Activated CD8-positive, alpha-beta memory T cell treated with anti-CD3 and anti-CD28 coated beads for 1 hour (primary cell): ENCODE measurements at regions not wholly inside any gene's neighbourhood (a gene's known extent, or its start where the extent isn't known, plus 50 kb on each side); places are given as distances from the start of the nearest gene placed in this dataset.

Experiments
- DNase-seq, 2 donors: peaks; one replicate each; pipeline ENCODE4 v3.0.0-alpha.2; 2020; ENCODE audit warnings: low read depth in 1 of 2; ENCODE audit errors: extremely low read depth in 1 of 2

DNA sequence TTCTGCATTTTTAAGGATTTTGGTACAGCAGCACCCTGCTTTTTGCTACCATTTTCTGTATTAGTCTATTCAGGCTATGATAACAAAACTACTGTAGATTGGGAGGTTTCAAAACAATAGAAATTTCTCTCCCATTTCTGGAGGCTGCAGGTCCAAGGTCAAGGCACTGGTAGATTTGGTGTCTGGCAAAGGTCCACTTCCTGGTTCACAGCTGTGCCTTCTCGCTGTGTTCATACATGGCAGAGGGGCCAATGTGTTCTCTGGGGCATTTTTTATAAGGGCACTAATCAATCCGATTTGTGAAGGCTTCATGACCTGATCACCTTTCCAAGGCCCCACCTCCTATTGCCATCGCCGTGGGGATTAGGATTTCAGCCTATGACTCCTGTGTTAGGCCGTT is 268.1 kb upstream of the RTL1 start:
- DNase-seq: no peak

DNA sequence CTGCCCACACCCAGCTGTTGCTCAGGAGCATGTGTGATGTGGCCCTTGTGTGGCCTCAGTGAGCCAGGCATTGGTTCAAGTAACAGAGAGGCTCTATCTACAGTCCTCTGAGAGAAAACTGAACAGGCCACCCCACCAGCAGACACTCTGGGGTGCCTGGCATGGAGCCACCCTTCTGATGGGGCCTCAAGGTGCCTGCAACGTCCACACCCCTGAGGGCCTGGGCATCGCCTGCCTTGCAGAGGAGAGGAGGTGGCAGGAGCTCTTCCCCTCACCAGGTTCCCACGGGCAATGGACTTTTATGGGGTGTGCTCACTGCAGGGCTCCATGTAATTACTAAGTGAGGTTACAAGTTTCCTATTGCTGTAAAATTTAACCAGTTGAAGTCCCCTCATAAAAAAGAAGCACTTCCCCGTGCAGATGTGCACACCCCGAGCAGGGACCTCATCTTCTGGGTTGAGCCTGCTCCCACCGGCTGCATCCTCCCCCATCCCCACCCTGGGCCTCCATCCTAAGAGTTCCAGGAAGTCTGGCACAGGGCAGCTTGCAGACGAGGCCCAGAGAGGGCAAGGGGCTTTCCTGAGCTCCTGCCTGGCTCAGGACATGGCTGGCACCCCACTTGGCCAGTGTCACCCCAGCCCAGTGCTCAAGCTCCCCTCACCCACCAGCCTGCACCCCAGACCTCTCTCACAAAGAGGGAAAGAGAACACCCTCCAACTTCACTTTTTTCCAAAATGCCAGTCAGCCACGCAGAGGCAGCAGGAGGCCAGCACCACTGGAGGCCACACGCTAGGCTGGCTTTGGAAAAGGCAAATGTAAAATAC is 270.4 kb upstream of the RTL1 start:
- DNase-seq: no peak

DNA sequence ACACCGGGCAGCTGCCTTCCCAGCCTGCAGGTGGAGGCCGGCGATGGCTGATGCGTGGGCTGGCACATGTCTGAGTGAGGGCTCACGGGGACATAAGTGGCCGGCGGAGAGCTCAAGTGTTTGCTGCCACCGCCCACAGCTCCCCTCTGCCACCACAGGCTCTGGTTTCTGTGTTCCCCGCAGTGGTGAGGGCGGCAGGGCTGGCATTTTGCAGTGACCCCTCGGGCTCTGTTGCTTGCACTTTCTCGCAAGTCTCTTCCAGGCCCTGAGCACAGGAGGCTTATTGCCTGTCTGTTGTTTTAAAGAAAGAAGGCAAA is 271.0 kb upstream of the RTL1 start:
- DNase-seq: no peak

DNA sequence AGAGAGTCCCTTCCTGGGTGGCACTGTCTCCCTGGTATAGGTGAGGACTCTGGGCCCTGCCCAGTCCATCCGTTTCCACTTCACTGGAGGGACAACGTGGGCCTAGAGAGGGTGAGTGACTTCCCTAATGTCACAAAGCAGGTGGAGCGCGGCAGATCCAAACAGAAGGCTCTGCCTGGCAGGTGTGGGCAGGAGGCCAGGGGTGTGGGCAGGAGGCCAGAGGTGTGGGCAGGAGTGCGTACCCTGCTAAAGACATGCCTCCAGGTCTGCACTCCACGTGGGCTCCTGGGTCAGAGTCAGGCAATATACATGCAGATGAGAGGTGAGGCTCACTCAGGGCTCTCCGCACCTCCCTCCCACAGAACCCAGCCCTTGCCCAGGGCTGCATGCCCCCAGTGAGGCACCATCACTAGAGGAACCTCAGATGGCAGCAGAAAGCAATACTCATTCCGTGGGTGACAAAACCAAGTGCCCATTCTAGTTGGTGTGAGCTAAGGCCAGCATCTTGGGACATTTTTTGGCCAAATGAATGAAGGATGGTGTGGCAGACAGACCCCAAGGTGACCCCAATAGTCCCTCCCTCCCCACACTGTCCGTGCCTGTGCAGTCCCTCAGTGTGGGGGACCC is 271.6 kb upstream of the RTL1 start:
- no peak for DNase-seq

DNA sequence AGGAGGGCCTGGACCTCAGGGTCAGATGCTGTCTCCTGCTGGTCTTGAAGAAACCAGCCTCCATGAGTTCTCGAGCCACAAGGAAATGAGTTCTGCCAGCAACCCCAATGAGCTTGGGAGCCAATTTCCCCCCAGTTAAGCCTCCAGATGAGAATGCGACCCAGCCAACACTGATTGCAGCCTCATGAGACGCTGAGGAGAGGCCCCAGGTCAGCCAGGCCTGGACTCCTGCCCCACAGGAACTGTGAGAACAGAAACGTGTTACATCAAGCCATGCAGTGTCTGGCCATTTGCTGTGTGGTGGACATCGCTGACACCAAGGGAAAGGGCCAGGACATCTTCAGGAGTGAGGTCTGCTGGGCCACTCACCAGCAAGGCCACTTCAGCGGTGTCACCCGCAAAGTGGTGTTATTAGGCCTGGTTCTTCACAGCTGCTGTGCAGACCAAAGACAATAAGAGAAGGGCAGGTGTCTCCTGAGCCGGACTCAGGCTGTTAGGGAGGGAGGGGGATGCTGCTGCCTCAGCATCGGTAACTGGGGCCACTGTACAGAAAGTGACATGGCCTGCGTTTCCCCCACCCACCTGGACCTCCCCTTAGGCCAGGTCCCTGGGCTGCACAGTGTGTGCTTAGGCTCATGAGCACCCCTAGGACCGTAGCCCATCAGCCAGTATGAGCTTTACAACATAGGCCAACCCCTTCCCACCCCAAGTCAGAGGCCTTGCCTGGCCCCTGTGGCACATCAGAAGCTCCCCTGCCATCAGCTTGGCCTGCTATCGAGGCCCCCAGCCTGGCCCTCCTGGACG is 272.4 kb upstream of the RTL1 start:
- no peak for DNase-seq

DNA sequence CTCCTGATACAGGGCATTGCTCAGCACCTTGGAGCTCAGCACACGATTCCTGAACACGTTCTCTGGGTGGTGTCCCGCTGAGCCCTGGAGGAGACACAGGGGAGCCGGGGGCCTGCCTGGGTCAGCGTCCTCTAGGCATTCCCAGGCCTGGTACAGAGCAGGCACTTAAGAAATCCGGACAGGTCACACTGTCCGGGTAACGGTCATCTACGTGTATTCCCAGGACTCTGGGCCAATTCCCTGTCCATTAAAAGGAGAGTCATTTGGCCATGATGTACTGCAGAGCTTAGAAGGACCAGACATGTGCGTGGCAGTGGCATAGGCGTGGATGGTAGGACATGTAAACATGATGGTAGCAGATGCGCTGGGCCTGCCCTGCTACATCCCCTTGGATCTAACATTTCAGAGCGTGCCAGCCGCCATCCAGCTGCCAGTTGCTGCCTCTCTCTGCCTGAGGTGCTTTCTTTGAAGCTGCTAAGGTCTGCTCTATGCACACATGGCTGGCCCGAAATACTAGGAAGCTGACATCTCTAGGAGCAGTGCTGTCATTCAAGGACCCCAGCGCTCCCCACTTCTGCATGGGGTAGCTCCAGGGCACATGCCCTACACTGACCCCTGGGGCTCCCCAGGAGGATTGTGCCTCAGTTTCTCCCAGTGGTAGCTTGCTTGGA is 273.1 kb upstream of the RTL1 start:
- DNase-seq: no peak

DNA sequence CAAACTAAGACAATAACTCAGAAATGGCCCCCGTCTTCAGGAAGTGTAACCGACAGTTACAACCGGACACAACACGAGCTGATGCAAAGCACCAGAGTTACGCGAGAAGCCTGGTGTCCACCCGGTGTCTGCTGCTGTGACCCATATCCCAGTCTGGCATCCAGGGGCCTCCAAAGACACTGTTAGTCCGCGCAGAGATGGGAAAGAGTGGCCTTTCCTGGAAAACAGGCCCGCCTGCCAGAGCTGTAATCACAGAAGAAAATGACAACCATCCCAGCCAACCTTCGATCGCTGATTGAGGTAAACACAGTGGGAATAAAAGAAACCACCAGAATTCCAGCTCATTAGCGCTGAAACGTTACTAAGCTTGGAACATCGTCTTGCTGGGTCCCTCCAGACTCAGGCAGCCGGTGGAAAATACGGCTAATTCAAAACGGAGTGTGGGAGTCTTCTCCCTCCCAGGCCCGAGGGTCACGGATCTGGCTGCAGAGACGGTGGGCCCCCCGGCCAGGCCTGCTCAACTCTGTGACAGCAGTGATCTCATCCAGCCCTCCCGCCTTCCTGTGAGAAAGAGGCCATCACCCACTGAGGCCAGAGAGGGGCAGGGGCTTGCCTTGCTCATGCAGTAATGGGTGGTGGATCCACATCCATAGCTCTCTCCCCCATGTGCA is 273.9 kb upstream of the RTL1 start:
- no peak for DNase-seq

DNA sequence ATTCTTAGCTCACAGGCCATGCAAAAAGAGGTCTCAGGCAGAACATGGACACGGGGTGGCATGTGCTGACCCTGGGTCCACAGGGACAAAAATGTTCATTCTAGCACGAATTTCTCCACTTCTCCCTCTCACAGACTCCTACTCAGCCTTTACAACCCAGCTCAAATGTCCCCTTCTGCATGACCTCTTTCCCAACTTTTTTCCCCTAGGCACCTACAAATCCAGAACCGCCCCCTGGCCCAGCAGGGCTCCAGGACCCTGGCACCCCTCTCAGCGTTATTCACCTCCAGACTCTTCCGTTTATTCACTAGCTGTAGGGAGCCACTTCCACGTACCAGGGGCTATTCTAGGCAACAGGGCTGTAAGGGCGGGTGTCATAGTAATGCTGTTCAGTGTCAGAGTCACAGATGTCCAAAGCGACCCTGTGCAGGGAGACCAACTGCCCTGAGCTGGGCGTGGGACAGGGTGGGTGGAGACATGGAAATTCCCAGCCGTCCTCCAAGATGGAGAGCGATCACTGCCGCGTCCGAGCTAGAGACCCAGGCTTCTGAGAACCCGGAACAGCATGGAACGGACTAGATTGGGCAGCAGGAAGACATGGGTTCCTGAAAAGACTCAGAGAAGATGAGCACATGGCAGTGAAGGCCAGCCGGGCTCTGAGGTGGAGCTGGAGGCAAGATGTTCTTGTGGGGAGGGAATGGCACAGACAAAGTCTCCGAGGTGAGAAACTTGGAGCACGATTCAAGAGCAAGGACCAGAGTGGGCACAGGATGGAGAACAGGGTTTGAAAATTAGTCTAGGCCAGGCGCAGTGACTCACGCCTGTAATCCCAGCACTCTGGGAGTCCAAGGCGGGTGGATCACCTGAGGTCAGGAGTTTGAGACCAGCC is 274.9 kb upstream of the RTL1 start:
- no peak for DNase-seq

DNA sequence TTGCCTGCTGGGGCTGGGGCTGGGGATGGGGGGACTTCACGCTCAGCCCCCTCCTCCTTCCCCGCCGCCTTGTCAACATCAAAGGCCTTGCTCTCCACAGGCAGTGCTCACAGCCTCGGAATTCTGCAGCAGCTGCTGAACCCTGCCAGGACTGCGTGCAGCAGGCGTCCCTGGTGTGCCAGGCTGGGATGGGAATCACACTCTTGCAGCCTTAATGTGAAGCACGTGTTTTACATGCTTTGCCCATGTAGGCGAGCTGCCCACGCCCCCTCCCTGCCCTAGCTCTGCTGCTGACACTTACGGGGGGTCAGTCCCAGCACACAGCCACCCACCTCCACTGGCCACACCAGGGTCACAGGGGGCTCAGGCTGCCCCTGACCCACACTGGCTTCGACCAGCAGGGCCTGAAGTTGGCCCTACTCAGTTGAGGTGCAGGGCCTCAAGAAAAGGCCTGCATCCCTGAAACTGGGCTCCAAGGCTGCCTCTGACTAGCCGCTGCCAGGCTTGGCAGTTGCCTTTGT is 276.2 kb upstream of the RTL1 start:
- DNase-seq: no peak

DNA sequence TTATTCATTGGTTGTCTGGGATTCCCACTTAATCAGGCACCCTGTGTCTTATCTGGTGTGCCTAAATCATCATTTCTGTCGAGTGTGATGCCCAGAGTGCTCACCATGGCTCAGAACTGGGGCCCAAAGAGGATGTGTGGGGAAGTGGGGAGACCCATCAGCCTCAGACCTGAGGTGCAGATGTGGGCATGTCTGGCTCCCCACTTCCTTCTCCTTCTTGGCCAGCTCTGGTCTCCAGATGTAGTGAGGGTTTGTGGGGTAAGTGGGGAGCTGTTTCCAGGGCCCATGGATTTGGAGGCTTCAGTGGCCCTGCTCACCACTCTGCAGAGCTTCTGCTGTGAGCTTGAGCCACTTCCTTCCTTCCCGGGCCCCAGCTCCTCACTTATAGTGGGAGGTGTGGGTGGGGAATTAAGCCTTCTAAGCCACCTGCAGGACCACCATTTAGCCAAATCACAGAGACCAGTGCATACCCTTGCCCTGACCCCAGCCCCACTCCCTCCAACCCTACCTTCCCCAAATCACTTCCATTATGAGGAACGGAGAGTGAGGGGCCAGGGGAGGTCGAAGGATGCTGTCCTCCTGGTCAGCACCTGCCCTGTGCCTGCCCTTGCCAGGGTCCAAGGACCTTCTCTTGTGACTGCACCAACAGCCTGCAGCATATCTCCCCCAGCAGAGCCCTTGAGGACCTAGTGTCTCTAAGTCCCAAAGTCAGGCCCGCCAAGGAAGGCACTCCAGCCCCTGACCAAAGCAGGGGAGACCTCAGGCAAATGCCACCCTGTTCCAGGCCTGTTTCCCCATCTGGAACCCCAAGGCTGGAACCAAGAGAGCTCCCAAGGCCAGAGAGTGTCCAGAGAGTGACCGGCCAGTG is 278.2 kb upstream of the RTL1 start:
- no peak for DNase-seq

DNA sequence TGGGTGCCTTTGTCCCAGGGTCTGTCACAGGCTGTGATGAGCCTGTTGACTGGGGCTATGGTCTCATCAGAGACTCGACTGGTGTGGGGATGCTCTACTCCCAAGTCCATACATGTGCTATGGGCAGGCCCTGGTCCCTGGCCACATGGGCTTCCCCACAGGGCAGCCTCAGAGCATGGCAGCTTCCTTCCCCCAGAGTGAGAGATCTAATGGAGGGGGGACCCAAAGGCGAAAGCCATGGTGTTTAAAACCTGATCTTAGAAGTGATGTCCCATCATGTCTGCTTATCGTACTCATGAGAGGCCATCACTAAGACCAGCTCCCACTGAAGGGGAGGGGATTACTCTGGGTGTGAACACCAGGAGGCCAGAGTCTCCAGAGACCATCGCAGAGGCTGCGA is 279.0 kb upstream of the RTL1 start:
- DNase-seq: no peak

DNA sequence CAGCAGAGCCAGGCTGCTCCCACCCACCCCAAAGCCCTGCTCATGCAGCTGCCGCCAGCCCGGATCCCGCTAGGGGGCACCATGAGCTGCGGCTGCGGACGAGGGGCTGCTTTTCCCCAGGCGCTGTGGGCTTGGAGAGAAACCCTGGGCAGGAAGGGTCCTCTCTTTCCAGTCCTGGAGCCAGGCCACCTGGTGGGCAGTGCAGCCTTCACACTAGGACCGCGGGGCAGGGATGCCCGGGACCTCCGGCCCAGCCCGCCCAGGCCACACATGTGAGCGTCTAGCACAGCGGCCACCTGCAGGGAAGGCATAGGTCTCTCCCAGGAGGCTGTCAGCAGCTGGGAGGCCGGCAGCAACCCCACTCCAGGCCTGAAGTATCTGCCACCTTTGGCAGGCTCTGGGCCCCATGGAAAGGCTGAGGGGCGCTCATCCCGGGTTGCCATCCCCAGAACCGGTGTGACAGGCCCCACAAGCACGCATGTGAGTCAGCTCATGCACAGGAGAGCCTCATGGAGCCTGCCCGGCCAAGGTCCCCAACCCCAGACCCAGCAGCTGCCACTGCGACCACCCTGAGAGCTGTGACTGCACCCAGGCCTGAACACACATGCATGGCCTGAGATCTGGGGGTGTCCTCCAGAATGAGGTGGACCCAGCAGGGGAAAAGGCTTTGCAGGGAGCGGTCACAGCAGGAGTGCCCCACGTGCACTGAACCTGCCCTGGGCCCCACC is 280.0 kb upstream of the RTL1 start:
- DNase-seq: no peak

DNA sequence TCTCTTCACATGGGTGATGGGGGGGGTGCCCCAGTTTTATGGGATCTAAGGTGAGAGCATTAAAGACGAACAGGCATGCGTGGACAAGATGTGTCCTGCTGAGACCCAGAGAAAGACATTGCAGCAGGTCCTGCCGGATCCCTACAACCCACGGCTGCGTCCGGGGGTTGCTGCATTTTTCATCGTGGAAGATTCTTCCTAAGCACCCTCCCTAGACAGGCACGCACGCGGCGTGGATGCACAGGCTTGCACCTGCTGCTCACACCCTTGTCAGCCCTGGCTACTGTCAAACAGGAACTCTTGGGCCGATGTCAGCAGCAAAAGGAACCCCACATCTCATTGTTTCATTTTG is 280.6 kb upstream of the RTL1 start:
- DNase-seq: no peak

DNA sequence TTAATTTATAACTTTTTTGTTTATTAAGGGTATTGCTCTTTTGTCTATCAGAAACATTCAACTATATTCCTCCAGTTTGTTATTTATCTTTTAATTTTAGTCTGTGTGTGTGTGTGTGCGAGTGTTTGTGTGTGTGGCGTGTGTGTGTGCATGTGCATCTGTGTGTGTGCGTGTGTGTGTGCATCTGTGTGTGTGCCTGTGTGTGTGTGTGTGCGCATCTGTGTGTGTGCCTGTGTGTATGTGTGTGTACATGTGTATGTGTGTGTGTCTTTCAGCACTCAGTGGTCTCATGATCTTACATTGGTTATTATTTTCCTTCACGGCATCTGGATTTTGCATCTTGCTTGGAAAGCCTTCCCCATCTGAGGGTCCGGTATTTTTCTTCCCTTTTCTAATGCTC is 281.1 kb upstream of the RTL1 start:
- no peak for DNase-seq

DNA sequence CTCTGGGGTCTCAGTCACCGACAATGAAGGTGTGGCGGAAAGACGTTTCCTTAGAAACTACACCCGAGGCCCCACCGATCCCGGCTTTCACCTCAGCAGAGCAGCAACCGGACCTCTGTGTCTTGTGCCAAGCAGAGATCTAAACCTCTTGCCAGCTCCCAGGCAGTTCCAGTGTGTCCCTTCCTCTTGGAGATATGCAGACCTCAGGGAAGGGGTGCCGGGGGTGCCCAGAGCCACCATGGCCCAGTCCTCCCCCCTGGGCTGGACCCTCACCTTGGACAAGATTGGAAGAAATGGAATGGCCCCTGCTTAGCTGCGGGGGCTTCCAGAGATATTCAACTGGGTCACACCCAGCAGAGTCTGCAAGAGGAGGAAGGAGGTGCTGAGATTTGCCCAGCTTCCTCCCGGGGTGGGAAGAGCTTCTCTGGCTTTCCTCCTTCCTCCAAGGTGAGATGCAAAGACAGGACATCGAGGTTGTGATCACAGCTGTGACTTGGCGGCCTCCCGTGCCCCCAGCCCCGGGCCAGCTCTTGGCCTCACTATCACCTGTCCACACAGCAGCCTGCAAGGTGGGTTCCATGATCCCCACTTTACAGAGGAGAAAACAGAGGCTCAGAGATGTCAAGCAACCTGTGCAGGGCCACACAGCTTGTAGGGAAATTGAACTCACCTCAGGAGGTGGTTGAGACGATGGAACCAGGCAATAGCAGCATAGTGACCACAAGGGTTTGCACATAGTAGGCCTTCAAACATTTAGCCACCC is 281.7 kb upstream of the RTL1 start:
- no peak for DNase-seq

DNA sequence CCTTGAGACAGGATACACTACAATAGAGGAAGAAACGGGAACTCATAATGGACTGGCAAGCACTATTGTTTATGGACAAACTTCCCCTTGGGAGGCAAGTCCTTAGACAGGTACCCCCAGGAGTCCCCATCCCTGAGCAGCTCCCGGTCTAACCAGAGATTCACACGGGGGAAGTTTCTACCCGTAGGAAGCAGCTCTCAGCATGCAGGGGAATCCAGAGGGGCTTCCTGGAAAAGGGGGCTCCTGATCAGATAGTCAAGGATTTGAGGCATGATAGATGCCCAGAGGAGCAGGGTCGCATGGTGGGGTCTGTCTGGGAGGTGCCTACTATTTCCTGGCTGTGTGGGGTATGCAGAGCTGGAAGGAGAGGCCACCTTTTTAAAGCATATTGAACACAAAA is 282.4 kb upstream of the RTL1 start:
- no peak for DNase-seq

DNA sequence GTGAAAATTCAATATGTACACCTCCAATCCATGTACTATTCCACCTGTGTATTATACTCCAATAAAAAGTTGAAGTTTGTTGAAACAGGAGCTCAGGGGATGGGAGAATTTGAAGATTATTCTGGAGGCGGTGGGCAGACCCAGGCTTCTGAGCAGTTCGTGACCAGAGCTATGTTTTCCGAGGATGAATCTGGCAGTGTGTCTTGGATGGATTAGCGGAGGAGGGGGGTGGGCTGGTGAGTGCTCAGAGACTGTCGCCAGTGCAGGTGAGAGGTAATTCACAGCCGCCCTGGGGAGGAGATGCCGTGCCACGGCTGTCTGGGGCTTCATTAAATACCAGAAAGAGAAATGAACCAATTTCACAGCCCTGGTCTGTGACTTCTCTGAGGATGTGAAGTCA is 283.0 kb upstream of the RTL1 start:
- no peak for DNase-seq
